PFSK-1 (cell line): ENCODE measurements at regions not wholly inside any gene's neighbourhood (a gene's known extent, or its start where the extent isn't known, plus 50 kb on each side); places are given as distances from the start of the nearest gene placed in this dataset.

Experiments
- POLR2AphosphoS5 ChIP-seq: IDR thresholded peaks from 2 replicates; pipeline ENCODE4 v1.6.1; 2012; ENCODE audit warnings: low read depth, mild to moderate bottlenecking, control low read depth, low read length, moderate library complexity
- SIN3A ChIP-seq: IDR thresholded peaks from 2 replicates; pipeline ENCODE4 v1.6.1; 2012; ENCODE audit warnings: mild to moderate bottlenecking, low read length, moderate library complexity, borderline replicate concordance; ENCODE audit not compliant: insufficient read depth

- TF ChIP-seq SIN3A (no peak), POLR2AphosphoS5 (no peak)
Measured at GRCh38 chr1:112126598-112126997, 137.1 kb upstream of the KCND3 start.
